ENCODE measurements at regions not wholly inside any gene's neighbourhood (a gene's known extent, or its start where the extent isn't known, plus 50 kb on each side); places are given as distances from the start of the nearest gene placed in this dataset.

DNA sequence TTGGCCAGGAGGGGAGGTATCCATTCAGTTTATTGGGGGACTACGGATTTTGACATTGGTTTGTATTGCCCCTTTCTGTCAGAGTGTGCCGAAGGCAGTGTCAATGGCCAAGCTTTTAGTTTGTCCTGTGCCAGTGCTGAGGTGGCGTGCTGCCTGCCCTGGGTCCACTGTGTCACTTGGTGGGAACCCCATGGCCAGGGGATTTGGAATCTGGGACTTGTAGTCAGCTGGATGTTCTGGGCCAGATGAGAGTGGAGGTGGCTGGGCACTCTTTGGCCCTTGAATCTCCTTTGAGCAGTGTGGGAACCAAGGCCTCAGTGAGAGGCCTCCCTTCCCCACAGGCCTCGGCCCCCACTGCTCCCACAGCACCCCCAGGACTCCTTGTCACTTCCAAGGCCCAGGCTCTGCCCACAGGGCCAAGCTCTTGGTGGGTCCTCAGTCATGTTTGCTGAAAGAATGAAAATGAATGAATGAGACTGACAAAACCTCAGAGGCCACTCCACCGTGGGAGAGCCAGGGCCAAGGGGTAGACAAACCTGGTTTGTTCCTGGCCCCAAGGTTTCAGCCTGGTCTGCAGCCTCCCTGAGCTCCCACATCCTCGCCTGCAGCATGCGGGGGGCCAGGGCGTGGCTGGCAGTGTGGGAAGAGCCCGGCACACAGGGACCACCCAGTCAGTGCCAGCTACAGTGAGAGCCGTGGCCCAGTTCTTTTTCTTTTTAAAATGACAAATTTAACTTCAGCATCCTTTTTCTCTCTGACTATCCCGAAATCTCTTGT is 412.2 kb downstream of the MATN1 start:
- no peak for DNase-seq

DNA sequence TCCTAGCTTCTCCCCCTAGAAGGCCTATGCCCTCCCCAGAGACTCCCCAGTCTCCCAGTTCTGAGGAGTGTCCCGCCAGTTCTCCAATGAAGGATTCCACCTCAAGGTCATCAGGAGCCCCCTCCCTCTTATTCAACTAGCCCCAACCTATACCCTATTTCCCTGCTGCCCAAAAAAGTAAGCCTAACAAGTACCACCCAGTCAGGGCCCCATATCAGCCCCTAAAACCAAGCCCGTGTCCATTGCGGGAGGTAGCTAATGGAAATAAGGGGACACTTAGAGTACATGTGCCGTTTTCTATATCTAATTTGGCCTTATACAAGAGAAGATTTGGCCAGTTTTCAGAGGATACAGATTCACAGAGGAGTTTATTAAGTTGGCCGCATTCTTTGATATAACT is 416.2 kb downstream of the MATN1 start:
- no peak for DNase-seq

DNA sequence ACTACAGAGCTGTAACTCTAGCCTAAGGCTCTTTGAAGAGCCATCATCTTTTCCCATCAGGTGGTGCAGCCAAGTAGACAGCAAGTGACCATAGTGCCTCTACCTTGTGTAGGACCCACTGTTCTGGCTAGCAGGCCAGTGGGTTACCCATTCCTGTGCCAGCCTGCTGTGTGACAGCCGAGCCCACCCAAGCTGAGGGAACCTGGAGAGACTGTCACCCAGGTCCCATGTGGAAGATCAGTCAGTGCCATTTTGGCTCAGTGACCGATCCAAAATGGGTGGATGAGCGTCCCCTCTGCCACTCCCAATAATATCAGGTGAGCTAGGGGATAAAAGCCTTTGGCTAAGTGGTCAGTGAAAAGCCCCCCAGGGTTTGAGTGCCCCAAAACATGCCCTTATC is 417.9 kb downstream of the MATN1 start:
- no peak for DNase-seq

DNA sequence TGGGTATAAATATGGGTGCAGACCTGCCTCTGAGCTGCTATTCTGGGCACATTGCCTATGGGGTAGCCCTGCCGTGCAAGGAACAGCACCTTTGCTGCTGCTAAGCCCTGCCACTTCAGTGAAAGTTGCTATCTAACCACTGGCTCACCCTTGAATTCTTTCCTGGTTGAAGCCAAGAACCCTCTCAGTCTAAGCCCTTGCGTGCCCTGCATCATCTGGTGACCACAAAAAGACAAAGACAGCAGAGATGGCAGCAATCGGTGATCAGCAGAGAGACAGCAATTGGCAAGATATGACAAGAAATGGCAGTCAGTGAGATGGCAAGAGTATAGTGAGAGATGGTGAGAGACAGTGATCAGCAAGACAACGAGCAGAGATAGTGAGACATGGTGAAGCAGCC is 418.3 kb downstream of the MATN1 start:
- DNase-seq: no peak

DNA sequence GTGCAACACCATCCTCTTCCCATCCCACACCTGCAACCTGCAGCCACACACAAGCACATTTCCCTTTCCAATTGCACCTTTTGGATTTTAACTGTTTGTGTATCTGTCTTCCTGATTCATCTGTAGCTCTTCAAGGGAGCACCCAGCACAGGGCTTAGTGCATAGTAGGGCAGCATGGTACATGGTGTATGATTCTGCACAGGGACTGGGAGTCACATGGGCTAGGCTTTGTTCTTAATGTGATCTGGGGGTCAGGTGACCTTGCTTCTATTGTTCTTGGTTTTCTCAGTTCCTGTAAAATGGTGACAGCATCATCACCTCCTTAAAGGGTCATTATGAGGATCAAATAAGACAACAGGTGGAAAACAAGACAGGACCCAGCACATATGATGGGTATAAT is 419.3 kb downstream of the MATN1 start:
- no peak for DNase-seq

DNA sequence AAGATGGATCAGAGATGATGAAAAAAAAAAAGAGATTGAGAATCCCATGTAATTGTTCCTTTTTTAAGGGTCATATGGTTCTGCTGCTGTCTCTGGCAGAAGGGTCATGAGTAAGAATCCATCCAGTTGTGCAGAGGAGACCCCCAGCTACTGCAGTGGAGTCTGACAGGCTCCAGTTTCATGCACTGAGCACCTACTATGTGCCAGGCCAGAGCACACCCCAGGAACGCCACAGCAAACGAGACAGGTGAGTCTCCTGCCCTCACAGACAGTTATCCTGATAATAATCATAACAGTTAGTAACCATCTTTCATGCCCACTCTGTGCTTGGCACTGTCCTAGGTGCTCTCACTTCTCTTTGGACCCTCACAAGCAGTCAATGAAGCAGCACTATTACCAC is 420.0 kb downstream of the MATN1 start:
- DNase-seq: no peak

DNA sequence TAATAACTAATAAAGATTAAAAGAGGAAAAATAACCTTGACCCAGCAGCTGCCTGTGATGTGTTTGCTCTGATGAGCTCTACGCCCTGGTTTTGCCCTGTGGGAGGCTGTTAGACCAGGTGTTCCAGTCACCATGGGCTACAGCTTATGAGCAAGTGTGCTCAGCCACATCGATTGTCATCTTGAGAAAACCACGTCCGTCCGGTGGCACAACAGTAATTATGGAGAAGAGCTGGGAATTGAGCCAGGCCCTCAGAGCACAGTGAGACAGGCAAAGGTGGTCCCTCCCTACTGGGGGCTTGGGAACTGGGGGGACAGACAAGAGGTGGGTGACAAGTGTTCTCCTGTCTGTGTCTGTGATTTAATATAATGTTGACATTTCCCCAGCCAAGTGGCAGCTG is 420.5 kb downstream of the MATN1 start:
- DNase-seq: peak; percentile 29 to 35

DNA sequence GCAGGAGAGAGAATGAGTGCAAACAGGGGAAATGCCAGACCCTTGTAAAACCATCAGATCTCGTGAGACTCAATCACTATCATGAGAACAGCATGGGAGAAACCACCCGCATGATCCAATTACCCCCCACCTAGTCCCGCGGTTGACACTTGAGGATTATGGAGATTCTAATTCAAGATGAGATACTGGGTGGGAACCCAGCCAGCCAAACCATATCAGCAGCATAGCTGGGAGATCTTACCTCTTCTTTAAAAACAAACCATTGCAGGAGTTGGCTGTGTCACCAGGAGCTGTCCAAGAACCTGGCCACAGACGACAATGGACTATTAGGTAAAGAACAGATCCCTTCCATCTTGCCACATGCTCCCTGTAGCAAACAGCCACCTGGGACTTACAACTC is 422.7 kb downstream of the MATN1 start:
- no peak for DNase-seq

DNA sequence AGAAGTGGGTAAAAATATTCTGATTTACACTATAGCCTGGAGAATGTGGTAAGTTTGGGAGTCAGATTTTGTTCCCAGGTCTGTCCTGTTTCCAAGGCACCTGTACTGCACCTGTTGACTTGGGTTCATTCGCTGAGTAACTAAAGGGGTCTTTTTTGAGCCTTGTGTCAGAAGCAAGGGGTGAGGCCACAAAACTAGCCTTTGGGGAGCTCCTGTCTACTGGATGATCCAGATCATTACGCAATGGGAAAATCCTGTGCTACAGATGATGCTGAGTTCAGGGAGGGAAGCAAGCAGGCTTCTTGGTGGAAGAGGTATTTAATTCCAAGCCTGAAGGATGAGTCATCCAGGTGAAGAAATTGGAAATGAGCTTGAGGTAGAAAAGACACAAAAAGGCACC is 424.0 kb downstream of the MATN1 start:
- no peak for DNase-seq

DNA sequence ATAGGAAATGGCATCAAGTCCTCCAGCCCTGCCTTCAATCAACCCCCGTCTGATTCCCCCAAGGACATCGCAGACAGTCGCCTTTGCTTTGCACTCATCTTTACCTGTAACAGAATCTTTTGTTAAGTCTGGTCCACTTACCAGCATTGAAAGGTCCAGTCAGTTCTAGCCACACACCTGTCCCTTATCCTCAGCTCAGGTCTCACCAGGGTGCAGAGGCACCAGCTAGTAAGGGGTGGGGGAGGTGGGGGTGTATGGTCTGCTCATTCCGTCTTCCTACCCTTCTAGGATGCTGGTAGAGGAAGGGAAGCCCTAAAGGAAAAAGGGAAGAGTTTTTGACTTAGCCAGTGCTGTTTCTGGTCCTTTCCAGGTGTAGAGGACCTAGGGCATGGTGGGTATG is 427.7 kb downstream of the MATN1 start:
- no peak for DNase-seq

DNA sequence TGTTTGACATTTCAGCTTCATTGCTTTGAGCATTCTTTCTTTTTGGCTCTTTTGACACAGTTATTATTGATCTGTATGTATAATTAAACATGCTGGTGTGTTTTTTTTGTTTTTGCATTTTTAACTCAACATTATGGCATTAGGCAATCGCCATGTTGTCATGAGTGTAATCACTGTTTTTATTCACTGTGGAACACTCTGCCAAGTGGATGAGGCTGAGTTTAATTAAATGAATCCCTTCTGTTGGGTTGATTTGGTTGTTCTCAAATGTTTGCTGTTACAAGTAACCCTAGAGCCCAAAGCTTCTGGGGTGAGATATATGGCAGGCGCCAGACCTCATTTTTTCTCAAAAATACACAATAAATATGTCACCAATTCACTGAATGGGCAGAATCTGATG is 428.1 kb downstream of the MATN1 start:
- no peak for DNase-seq

DNA sequence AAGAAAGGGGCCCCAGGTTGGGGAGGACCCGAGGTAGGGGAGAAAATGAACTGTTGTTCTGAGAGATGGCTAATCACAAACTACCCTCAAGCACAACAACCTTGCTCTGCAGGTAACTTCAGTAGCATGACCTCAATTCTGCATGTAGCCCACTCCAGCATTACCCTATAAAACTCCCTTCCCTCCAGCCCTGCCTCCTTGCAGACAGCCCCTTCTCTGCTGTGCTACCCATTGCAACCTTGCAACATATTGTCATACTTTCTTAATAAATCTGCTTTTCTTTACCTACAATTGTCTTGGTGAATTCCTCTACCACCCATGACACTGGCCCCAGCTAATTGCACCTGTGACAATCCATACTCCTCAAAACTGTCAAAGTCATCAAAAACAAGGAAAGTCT is 428.9 kb downstream of the MATN1 start:
- DNase-seq: no peak

DNA sequence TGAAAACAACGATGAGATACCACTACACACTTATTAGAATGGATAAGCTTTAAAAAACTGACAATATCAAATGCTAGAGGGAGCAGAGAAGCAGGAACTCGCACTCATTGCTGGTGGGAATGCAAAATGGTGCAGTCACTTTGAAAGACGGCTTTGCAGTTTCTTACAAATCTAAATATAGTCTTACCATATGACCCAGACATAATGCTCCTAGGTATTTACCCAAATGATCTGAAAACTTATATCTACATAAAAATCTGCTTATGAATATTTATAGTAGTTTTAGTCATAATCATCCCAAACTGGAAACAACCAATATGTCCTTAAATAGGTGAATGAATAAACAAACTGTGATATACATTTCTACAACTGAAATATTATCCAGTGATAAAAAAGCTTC is 430.9 kb downstream of the MATN1 start:
- DNase-seq: no peak

DNA sequence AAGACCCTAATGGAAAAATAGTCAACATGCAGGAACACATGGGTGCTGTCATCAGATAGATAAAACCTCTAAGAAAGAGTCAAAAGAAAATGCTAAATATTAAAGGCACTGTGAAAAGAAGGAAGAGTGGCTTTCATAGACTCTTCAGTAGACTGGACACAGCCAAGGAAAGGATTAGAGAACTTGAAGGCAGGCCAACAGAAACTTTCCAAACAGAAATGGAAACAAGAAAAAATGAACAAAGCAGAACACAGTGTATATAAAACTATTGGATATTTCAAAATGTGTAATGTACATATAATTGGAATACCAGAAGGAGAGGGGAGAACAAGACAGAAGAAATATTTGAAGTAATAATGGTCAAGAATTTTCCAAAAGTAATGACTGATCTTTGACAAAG is 431.9 kb downstream of the MATN1 start:
- no peak for DNase-seq

DNA sequence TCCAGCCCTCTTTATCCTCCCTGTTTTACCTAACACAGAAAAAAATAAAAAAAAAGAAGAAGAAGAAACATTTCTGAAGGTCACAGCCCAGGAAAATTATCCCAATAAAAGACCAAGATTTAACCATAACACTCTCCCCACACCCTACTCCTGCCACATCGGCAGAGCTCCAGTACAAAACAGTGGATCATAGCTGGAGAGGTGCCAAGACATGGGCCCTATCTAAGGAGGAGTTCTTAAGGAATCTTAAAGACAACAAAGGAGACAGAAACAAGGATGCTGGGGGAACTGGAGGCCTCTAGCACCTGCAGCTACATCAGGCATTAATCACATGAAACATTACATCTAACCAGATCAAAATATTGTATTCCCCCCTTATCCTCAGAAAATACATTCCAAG is 432.8 kb downstream of the MATN1 start:
- DNase-seq: no peak

DNA sequence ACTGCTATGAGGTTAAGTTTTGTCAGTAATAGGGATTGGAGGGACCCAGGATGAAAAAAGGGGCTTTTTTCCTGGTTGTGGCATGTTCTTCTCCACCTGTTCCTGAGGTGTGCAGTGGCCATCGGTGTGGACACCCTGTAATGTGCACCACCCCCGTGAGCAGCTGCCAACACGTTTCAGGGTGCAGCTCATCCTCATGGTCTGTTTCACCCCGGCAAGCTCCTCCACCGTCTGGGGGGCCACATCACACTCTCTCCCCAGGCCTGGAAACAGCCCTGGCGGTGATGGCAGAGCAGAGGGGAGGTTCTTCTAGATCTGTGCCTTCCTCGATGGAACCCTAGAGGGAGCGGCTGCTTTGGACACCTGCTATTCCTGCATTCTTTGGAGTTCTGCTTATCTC is 435.4 kb downstream of the MATN1 start:
- DNase-seq: no peak

DNA sequence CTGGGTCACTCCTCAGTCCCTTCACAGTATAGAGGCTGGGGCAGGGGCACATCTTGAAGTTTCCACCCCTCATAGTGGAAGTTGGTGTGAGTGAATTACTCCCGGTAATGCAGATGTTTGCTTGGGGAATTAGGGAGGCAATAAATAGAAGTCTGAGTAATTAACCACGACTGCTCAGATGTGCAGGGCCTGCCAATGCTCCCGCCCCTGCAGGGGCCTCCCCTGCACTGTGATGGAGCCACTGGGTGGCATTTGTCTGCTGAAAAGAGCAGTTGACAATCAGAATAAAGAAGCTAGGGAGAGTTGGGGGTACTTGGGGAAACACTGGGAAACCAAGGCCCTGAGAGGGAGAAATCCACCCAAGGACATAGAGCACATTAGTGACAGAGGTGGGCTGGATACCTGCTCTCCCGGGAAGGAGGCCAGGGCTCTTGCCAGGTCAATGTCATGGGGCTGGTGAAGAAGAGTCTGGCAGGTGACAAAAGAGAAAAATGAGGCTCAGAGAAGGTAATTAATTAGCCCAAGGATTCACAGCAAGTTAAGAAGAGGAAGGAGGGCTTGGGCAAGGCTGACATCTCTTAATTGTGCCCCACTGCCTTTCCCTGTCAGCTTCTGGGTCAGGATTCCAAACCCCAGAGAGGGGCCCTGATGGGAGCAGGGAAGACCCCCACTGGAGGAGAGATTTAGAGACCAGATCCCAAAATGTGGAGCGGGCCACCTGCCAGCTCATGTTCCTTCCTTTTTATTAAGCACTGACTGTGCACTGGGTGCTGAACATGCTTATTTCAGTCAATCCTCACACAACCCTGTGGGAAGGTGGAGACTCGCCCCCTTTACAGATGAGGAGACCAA is 436.2 kb downstream of the MATN1 start:
- no peak for DNase-seq

DNA sequence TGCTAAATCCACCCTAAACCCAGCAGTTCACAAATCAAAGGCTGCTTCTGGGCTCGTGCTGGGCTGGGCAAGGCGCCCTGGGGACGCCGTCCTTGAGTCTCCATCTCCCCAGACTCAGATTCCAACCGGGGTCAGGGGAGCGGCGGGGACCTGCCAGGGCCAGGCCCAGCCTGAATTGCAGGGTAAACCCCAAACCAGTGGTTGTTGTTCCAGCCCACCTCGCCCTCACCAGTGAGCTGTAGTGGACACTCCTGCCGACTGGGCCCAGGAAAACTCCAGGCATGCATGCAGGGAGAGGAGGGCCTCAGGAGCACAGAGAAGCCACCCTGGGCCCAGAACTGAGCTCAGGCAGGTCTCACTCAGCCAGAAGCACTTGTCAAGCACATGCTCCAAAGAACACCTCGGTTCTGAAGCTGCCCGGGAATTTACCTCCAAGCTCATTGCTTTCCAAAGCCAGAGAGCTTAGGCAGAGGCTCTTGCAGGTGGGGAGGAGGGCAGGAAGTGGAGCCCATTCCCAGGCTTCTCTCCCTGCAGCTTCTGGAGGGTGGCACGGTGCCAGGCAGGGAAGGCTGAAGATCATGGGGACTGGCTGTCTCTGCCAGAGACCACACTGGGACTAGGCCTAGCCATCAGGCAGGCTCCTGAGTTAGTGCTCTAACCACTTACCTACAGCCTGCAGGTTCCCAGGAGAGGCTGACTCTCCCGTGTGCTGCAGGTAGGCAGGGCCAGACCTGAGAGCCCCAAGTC is 437.0 kb downstream of the MATN1 start:
- no peak for DNase-seq

DNA sequence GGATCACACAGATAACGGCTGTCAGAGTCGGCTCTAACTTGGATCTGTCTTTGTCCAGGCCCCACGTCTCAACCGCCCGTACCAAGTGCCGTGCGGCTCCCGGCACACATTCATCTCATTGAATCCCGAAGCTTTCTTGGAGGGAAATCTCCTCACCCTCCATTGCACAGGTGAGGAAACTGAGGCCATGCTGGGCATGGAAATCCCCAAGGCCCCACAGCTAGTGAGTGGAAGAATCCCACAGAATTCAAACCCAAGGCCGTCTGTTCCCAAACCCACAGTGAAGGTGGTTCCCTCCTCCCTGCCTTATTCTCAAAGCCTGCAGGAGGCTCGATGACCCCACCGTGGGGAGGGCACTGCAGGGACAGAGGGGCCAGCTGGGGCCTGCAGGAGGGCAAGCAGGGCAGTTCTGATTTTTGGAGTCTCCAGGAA is 437.9 kb downstream of the MATN1 start:
- DNase-seq: no peak

DNA sequence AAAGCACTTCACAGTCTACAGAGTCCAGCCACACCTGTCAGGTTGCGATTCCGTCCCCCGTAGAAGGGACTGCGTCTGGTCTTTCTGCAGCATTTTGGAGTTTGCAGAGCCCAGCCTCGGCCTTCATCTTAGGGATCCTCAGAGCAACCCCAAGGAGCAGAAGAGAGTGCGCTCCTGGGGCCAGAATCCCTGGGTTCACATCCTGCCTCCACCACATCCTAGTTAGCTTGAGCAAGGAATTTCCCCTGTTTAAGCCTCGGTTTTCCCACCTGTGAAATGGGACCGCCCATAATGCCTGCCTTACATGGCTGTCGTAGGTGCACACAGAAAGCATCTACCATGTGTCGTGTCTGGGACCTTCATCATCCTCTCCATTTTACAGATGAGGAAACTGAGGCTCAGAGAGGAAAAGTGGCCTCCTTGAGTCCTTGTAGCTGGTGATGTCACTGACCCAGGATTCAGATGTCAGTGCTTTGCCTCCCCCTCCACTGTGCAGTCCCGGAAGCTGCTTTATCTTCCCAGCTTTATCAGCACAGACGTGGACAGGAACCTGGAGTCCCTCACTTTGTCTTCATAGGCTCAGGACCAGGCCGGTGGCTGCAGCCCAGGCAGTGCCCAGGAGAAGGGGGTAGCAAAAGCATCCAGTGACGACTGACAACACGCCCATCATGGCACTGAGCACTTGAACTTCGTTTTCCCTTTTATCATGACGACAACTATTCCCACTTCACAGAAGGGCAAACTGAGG is 438.5 kb downstream of the MATN1 start:
- no peak for DNase-seq

DNA sequence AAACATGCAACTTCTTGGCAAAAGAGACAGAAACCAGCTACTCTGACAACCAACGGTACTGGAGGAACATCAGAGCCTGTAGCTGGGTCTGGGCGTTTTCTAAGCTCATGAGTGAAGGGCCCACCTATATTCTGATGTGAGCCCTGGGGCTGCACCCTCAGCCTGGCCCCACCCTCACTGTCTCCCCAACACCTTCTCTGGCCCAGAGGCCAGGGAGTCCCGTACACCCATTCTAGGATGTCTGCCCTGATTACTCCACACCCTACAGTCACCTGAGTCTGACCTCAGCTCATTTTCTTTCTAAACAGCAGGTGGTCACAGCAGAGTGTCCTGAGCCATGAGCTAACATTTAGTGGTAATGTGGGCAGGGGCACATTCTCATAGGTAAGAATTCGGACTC is 439.2 kb downstream of the MATN1 start:
- no peak for DNase-seq

DNA sequence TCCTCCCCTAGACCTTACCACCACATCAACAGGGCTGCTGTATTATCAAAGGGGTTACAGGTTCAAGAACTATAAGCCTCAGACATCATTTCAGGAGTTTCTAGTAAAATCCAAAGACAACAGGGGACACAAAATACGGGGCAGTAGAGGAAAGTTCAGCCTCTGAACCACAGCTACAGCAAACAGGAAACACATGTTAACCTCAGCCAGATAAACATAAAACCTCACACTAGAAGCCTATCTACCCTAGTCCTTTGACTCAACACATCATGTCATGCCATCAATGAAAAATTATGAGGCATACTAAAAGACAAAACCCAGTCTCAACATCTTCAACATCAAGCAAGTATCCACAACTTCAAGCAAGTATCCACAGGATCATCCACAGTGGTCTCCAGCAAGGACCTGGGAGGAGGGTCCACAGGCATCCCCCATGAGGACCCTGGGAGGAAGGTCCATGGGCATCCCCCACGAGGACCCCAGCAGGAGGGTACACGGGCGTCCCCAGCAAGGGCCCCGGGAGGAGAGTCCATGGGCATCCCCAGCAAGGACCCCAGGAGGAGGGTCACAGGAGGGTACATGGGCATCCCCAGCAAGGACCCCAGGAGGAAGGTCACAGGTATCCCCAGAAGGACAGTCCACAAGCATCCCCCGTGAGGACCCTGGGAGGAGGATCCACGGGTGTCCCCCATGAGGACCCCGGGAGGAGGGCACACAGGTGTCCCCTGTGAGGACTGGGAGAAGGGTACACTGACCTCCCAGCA is 440.0 kb downstream of the MATN1 start:
- no peak for DNase-seq

All from NCI-H187 (cell line).